PC-3 (cell line): ENCODE measurements at regions not wholly inside any gene's neighbourhood (a gene's known extent, or its start where the extent isn't known, plus 50 kb on each side); places are given as distances from the start of the nearest gene placed in this dataset.
"Not testable (repeated sequence)": the region's sequence is repeated elsewhere in the genome, so short reads cannot be mapped to it uniquely, and the experiment has no call there.

ENCODE experiments used
- EZH2 ChIP-seq: fragments of 300-600 bp; sonication (generic); IDR thresholded peaks from one replicate; pipeline ENCODE4 v1.6.1; 2017; ENCODE audit warnings: antibody characterized with exemption, mild to moderate bottlenecking, low read length; ENCODE audit not compliant: unreplicated experiment
- TF ChIP-seq, protein P1 (sequence below): fragments of 300-600 bp; sonication (generic); conservative IDR thresholded peaks from 2 replicates; pipeline ENCODE4 v1.5.1; 2017; ENCODE audit warnings: antibody characterized with exemption, low read depth, mild to moderate bottlenecking, low read length

DNA sequence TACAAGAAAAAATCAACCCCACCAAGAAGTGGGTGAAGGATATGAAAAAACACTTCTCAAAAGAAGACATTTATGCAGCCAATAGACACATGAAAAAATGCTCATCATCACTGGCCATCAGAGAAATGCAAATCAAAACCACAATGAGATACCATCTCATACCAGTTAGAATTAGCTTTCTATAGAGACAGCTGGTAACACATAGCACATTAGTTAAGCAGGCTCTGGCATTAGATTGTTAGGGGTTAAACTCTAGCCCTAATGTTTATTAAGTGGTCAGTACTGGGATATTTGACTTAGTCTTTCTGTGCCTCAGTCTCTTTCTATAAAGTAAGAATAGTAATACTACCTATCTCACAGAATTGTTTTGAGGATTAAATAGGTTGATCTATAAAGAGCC lies 65.2 kb upstream of the TGFBR2 start:
- TF ChIP-seq, protein P1, sequence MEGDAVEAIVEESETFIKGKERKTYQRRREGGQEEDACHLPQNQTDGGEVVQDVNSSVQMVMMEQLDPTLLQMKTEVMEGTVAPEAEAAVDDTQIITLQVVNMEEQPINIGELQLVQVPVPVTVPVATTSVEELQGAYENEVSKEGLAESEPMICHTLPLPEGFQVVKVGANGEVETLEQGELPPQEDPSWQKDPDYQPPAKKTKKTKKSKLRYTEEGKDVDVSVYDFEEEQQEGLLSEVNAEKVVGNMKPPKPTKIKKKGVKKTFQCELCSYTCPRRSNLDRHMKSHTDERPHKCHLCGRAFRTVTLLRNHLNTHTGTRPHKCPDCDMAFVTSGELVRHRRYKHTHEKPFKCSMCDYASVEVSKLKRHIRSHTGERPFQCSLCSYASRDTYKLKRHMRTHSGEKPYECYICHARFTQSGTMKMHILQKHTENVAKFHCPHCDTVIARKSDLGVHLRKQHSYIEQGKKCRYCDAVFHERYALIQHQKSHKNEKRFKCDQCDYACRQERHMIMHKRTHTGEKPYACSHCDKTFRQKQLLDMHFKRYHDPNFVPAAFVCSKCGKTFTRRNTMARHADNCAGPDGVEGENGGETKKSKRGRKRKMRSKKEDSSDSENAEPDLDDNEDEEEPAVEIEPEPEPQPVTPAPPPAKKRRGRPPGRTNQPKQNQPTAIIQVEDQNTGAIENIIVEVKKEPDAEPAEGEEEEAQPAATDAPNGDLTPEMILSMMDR = not testable (repeated sequence)
- not testable (repeated sequence) for TF ChIP-seq EZH2
